ENCODE measurements at regions not wholly inside any gene's neighbourhood (a gene's known extent, or its start where the extent isn't known, plus 50 kb on each side); places are given as distances from the start of the nearest gene placed in this dataset.

DNA sequence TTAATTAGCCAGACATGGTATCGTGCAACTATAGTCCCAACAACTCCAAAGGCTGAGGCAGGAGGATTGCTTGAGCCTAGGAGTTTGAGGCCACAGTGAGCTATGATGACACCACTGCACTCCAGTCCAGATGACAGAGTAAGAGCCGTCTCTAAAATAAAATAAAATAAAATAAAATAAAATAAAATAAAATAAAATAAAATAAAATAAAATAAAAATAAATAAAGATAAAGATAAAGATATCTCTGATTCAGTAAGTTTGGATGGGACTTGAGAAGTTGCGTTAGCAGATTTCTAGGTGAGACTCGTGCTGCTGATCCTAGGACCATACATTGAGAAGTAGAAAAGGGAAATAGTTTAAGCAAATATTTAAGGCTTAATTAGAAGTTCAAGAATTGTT, 254.8 kb upstream of the FAM241A start:
- TF ChIP-seq POLR2A (IDR thresholded peaks at IDR 0.05; ENCODE audit: low read depth, low read length): no peak
- TF ChIP-seq RAD21 (IDR thresholded peaks at IDR 0.05; ENCODE audit: low read length): no peak

Measured in IMR-90 (cell line).